CD4-positive, alpha-beta T cell treated with Interleukin-10 for 1 hour (primary cell): ENCODE measurements at regions not wholly inside any gene's neighbourhood (a gene's known extent, or its start where the extent isn't known, plus 50 kb on each side); places are given as distances from the start of the nearest gene placed in this dataset.

ENCODE experiments used
- DNase-seq: peaks from one replicate; pipeline ENCODE4 v3.0.0-alpha.2; 2020

DNA sequence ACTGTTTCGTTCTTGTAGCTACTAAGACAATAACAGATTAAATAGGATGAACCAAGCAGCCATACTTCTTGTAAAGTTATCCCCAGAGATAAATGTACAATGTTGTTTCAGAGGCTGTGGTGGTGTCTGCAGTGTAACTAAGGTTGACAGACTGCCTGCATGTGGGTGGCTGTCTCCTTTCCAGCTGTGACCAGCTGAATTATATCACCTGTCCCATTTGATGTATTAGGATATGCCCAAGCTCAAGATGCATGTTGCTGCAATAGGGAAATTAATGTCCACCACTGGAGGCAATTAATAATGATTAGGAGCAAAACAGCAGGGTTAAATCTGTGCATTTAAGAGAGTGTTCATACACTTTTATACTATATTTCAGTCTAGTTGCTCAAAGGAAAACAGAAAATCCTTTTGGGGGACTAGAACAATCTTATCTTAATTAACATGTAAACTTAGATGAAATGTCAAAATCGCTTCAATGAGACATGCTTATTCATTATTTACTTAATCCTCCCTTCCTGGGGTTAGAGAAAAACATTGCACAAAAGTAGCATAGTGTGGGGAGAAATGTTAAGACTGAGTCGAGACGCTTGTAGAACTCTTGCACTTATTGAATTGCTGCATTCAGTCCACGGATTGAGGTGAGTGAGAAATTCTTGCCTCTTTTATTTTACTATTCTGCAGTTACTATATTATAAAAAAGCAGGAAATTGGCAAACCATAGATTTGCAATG lies 269.0 kb downstream of the SNX10 start:
- DNase-seq, result no peak

DNA sequence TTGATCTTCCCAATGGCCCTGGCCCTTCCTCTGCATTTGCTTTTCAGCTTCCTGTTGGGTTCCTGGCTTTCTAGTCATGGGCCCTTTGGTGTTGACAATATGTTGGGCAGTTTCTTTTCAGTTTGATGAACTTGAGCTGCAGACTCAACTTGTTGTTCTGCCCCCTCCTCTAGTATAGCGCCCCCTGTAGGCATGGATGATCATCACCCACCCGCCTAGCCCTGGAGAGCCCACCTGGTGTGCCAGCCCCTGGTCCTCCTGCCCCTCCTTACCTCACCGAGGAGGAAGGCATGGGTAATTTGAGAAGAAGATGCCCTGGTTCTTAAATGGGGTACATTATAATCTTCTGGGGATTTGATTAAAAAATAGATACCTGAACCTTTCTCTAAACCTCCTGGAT lies 271.2 kb downstream of the SNX10 start:
- DNase-seq, result no peak

DNA sequence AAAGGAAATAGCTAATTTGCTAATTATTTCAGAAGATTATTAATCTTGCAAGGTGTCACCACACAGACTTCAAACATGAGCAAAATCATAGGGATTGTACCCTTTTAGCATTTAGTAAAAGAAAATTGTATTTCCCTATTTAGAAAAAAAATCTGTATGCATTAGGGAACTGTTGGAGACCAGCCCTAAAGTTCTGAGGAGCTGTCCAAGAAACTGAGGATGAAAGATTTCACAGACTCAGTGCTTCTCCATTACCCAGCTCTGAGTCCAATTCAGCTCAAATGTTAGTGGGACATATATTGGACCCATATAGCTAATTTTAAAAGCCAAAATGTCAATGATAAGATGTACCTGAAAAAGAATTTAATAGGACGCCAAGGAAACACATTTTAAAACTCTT lies 271.7 kb downstream of the SNX10 start:
- DNase-seq, result no peak

DNA sequence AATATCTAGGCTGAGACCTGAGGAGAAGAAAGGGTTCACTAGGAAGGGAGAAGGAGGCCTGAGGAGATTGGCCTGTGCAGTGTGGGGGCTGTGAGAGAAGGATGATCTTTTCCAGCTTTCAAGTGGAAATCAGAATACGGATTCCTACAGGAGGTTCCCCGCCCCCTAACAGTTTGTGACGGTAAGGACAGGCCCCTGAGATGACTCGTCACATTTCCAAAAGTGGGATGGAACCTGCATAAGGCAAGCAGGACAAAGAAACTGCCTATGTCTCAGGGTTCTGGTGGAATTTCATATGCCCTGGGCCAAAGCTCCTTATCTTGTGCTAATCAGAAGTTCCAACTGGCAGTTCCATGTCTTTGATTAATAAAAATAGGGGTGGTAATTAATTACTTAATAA lies 275.6 kb downstream of the SNX10 start:
- DNase-seq, result no peak

DNA sequence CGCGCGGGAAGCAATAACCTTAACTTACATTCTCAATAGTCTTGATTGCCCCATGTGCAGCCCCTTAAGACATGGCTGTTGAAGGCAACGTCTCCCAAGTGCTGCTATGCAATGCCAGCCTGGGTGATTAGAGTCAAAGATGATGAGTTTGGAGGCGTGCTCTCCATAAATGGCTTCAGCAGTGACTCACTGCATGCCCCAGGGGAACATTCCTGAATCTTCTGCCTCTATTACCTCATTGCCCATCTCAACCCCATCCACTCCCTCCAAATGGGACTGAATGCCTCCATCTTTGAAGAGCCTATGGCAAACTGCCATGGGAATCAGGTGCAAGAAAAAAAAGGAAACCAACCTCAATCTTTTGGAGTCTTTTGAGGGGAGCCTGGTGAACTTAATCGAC lies 282.8 kb downstream of the SNX10 start:
- no peak for DNase-seq

DNA sequence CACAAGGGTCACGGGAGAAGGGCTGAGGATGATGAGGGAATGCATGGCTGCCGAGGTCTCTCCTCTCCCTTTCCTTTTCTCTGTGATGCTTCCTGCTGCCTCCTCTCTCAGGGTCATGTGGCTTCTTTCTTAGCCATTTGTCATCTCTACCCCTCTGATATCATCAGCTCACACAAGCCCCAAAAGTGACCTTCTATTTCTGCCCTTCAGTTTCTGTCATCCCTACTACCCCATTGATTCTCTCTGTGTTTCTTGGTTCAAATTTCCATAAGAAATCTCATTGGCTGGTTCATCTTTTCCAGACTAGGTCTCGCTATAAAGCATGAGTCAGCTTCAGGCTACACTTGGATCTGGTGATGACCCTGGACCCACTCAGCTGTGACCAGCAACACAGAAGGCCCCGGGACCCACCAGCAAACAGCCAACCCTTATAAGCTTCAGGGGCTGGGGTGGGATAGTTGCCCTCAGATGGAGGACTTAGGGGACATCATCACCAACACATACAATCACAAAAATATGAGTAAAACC lies 284.3 kb downstream of the SKAP2 start:
- no peak for DNase-seq

DNA sequence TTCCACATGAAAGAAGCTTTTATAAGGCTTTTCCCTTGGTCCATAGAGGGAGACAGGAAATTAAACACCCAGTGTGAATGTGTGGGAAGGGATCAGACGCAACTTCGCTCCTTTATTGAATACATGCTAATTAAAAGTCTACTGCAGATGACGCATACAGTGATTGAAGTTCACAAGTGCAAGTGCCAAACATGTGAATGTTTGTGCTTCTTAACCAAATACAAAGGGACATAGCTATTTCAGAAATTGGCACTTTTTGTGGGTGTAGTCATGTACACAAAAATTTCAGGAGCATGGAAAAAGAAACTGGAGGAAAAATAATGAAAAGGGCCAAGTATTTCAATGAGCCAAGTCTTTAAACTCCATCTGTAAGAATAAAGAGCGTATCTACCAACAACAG lies 283.7 kb downstream of the SKAP2 start:
- no peak for DNase-seq

DNA sequence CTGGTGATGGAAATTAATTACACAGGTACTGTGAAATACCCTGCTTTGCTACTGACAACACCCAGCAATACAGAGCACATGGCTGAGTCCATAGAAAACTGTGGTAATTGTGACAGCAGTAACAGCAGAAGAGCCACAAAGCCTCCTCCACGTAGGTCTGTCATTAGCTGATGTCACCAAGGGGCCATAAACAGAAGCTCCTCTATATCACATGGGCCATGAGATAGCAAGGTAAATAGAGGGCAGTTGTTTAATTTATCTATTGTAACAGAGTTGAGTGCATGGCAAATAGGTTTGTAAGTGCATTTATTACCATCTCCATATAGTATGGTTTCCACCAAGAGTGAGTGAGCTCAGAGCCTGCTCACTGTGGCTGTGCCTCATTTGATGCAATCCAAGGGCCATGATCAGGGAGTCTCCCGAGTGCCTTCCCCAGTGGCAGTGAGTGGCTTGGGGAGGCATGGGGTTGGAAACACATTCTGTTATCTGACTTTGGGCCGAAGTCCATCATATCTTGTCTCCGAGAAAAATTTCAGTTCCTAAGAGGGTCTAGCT lies 281.2 kb downstream of the SKAP2 start:
- DNase-seq, result no peak

DNA sequence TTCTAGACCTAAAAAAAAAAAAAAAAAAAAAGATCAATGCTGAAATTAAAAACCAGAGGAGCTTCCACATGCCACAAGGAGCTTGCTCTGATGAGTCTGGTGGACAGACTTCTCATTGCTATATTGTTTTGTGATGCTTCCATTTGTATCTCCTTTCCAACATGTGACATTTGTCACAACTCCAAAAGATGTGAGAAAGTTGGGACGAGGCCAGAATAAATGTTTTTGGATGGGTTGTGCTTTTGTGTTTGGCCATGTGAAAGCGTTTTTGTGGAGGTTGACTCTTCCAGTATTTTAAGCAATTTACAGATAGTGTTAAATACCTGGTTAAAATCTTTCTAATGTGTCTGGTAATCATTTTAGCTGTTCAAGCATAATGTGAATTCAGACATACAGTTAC lies 280.1 kb downstream of the SKAP2 start:
- DNase-seq, result no peak

DNA sequence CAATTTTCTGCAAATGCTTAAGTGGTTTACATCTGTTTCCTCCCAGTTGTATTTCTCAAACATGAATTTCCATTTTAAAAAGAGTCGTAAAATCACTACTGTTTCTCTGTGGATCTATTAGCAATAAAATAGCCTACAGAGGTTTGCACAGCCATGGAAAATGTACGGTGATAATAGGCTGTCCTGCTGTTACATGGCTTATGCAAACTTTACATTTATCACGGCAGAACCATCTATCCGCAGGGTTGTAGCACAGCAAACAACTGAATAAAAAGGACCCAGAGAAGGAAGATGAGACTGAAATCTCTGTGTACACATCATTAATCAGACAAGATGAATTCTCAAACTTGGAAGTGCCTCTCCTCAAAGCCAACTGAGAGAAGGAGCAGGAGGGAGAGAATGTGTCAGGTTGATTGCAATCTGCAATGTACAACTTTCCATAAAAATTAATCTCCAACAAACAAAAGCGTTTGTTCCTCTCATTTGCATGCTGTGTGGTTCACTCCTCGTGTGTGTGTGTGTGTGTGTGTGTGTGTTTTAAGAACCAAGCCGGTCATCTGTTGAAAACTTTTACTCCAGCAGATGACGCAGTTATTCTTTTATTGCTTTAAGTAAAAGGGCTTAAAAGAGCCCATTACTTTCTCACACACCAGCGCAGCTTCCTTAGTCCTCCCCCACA lies 279.3 kb downstream of the SKAP2 start:
- DNase-seq, result no peak

DNA sequence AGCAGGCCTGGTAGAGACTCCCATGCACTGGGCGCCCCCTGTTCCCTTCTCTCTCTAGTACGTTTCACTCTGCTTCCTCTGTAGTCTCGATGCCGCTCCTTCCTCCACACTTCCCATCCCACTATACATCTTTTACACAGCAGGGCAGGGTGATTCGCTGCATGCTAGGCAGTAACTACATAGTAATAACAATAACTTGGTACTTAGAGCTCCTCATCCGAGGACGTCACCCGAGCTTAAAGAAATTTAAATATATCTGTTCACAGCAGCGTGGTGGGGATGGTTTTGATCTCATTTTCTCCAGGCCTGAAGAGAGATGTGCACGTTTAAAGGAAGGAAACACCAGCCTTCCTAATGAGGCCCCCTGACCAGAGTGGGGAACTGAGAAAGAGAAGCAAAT lies 276.9 kb downstream of the SKAP2 start:
- no peak for DNase-seq

DNA sequence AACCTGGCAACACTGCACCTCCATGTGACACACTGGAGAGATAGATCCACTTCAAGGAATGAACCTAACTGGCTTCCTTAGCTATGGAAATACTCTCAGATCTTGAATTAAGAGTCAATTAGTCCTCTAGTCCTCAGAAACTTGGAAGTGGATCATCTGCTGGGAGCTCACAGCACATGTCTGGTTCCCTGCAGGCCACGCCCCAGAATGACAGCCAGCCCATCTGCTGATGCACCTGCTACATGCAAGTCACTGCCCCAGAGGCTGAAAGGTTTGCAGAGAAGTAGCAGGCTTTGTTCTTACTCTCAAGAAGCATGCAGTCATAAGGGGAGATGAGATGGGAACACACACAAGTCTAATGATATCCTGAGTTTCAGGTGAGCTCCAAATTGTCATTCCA lies 275.9 kb downstream of the SKAP2 start:
- DNase-seq, result no peak

DNA sequence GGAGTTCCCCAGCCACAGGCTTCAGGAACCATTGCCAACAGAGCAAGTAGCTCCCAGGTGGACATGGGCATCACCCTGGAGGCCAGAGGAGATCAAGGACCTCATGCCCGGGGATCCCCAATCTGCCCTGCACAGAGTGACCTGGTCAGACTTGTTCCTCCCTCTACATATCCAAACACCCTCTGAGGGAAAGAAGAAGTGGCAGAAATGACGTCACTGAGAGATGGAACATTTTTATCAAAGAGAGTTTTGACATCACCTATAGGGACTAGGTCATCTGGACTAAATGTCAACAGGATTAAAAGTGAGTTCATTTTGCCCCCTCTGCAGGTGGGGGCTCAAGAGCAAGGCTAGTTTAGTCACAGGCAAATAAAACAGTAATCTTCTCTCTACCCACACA lies 273.7 kb downstream of the SKAP2 start:
- DNase-seq, result no peak

DNA sequence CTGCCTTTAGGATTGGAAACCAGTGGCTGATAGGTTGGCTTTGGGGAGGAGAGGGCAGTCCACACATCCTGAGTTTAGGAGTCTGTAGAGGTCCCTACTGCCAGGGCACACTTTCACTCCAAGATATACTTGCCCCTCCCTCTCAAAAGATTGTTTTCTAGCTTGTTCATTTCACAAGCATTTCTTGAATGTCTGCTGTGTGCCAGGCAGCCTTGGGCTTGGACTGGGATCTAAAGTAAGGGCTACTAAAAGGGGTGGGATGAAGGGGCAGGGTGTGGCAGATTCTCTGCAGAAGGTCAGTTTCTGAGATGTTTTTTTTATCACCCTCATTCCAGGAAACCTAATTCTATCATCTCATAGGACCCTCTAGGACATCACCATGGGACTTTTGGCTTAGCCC lies 272.4 kb downstream of the SKAP2 start:
- no peak for DNase-seq

DNA sequence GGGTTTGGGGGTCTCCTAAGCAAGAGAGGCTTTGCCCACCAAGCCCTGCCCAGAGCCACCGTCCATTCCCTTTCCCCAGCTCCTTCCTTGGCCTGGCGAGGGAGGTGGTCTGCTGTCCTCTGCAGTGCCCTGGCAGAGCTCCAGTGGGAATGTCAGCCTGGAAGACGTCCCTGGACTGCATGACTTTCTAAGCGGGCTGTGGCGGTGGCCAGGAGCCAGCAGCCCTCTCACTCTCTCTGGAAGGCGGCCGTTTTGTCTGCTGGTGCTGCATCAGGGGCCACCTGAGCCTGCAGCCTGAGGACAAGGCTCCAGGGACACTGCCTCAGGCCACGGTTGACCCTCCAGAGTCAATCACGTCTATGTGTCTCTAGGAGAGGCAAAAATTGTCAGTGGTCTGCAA lies 271.0 kb downstream of the SKAP2 start:
- DNase-seq, result no peak

DNA sequence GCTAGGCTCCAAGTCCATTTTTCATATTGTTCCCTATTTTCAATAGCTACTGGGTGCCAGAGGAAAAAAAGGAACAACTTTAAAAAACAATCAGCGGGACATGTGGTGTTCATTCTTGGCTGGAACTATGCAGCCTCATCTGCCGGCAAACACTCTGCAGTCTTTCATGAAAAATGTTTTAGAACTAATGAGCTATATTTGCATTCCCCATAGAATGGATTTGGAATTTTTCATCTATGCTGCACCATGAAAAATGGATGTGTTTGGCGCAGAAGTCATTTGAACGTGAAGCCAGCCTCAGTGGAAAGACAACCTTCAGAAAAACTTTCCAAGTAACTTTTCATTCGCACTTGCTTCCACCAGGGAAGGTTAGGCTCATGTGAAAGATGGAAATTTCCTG lies 270.5 kb downstream of the SKAP2 start:
- no peak for DNase-seq

DNA sequence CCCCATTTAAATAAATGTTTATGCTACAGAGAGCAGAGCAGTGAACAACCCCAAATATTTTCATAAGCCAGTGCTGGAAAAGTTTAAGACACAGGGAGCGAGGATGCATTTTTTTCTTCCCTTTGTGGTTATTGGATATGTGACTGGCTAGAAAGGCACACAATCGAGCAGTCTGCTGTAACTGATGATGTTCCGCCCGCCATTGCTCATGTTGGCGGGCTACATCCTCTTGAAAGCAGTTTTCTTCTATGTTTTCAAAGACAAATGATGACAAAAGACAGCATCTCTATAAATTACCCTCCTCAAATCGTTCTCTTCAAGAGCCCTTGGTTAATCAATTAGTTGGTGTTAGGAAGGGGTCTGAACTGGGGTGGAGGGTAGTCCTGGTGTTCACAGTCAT lies 269.8 kb downstream of the SKAP2 start:
- no peak for DNase-seq

DNA sequence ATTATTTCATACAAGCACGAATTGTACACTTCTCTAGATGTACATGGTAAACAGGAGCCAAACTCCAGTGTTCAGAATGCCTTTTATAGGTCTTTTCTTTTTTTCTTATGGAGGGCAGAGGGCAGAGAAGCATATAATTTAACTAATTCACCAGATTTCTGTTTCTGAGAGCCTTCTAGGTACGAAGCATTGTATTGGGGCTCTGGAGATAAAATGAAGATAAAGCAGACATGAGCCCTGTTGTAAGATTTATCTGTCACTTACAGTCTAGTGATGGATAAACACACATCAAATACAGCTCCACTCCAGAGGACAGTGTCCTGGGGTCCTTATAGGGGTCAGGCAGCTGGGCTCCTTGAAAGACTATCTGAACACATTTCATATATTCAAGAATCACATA lies 265.5 kb downstream of the SKAP2 start:
- no peak for DNase-seq

DNA sequence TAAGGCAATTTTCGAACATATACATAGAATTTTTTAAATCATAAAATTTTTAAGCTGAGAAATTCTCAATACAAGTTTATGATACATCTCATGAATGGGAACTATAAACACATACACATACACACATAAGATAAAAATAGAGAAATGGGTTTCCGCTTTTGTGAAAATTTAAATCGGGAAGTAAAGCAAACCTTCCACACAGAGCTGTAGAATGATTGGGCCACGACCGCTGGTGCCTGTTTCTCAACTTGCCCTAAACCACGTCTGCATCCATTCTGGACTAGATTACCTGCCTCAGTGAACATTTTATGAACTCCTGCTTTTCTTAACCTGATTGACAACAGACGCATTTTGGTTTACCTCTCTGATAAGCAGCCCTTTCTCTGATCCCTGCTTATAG lies 264.4 kb downstream of the SKAP2 start:
- DNase-seq, result no peak

DNA sequence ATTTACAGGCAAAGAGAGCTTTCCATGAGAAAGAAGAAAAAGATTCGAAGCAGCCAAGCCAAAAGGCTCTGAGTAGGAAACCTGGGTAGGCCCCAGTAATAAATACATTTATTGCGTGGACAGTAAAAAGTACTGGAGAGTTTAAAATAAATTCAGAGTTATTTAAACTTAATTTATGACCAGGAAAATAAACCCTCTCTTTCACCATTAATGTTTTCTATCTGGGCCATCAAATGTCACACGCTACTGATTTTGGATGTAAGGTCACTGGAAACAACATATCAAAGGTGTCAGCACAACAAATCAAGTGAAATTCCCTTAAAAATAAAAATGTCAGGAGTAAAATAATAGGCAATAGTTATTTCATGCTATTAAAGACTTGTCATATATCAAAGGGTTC lies 264.0 kb downstream of the SKAP2 start:
- DNase-seq, result no peak

DNA sequence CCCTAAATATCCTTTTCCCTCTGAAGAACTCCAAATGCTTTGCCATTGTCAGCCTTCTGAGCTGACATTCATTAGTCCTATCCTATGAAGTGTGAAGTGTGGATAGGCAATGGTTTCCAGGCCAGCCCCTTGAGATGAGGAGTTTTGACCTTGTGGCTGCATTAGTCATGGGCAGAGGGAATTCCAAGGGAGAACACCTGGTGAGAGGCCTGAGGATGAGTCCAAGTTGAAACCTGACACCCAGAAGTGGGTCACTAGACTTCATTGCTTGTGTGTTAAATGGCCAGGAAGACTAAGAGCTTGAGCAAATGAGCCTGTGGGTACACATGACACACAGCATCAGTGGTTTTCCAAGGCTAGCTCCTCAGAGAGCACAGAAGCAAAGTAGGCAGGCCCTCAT lies 260.8 kb downstream of the SKAP2 start:
- DNase-seq, result no peak

DNA sequence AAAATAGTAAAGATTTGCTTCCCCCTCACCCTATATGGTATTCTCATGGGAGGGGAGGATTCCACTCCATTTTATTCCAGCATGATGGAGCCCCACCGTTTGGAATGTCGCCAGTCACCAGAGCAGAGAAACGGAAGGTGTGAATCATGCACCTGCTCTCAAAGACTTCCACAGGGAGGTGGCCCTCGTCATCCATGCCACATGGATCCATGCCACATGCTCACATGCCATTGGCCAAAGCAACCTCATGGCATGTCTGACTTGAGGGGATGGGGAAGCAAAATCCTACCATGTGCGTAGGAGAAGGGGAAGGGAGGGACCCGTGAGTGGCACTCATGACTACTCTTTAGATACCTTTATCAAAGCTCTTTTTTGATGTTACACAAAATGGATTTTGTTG lies 256.0 kb downstream of the SKAP2 start:
- DNase-seq, result no peak

DNA sequence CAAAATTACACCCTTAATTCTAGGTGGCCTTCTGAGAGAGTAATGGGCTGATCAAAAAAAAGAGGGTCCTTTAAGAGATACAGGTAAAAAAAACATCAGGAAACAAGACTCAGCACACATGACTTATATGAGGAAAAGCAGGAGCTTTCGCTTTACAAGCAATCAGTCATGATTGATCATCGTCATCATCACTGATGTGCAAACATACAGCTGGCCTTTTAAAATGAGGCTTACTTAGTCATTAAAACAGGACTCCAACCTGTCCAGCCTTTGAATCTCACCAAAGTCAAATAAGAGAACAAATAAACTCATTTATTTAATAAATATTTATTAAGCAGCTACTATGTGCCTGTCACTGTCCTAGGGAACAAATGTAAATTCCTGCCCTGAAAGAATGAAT lies 255.3 kb downstream of the SKAP2 start:
- DNase-seq, result no peak

DNA sequence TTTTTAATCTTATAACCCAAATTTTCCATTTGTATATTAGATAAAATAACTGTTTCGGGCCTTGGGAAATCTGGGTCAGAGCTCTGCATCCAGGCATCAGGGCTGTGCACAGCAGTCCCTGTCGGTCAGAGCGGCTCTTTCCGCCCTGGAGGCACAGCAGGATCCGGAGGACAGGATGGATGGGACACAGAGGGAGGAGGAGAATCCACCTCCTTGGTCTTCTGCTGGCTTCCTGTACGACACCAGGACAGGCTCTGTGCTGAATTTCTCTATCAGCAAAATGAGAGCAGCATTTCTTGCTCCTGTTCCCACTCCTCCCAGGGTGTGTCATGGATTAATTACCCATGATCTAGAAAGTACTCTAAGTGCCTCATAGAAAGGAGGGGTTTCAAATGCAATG lies 254.9 kb downstream of the SKAP2 start:
- no peak for DNase-seq

DNA sequence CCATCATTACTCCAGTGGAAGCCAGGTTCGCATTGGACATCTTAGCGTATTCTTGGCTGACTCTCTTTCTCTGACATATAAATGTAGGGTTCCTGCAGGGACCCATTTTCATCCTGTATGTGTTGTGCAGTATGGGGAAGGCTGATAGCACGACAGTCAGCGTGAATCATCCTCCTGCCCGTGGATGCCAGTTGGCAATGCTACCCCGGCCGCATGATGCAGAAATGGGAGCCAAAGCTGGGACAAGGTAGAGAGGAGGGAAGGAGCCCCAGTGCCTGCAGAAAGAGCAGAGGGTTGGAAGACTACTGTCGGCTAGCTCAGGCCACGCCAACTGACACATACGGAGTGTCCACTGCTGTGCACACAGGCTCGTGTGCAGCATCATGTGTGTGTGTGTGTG lies 251.6 kb downstream of the SKAP2 start:
- no peak for DNase-seq
